ENCODE measurements at regions not wholly inside any gene's neighbourhood (a gene's known extent, or its start where the extent isn't known, plus 50 kb on each side); places are given as distances from the start of the nearest gene placed in this dataset.
A peak's percentile ranks its signal among the peaks of the same experiment; 100 is the strongest.

DNA sequence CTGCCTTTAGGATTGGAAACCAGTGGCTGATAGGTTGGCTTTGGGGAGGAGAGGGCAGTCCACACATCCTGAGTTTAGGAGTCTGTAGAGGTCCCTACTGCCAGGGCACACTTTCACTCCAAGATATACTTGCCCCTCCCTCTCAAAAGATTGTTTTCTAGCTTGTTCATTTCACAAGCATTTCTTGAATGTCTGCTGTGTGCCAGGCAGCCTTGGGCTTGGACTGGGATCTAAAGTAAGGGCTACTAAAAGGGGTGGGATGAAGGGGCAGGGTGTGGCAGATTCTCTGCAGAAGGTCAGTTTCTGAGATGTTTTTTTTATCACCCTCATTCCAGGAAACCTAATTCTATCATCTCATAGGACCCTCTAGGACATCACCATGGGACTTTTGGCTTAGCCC is 272.4 kb downstream of the SKAP2 start:
- H3K4me1 ChIP-seq, result peaks cover 0 to 9% (median 0%) of the 10 kb centered on the region in 9 donors
- DNase-seq (no peak), ATAC-seq (no peak)
- intact Hi-C loops (cut with DNase I), result no loop called here
- no peaks in the 10 kb centered on the region for H3K36me3 ChIP-seq
- H3K9me3 ChIP-seq, result no peaks in the 10 kb centered on the region
- no peak overlapping the region for H3K27ac ChIP-seq
- peaks cover 0 to 36% (median 5%) of the 10 kb centered on the region in 7 donors for H3K27me3 ChIP-seq
- H3K4me3 ChIP-seq, result no peak overlapping the region
- TF ChIP-seq, protein P1, sequence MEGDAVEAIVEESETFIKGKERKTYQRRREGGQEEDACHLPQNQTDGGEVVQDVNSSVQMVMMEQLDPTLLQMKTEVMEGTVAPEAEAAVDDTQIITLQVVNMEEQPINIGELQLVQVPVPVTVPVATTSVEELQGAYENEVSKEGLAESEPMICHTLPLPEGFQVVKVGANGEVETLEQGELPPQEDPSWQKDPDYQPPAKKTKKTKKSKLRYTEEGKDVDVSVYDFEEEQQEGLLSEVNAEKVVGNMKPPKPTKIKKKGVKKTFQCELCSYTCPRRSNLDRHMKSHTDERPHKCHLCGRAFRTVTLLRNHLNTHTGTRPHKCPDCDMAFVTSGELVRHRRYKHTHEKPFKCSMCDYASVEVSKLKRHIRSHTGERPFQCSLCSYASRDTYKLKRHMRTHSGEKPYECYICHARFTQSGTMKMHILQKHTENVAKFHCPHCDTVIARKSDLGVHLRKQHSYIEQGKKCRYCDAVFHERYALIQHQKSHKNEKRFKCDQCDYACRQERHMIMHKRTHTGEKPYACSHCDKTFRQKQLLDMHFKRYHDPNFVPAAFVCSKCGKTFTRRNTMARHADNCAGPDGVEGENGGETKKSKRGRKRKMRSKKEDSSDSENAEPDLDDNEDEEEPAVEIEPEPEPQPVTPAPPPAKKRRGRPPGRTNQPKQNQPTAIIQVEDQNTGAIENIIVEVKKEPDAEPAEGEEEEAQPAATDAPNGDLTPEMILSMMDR (IDR thresholded peaks at IDR 0.05), result no peak

DNA sequence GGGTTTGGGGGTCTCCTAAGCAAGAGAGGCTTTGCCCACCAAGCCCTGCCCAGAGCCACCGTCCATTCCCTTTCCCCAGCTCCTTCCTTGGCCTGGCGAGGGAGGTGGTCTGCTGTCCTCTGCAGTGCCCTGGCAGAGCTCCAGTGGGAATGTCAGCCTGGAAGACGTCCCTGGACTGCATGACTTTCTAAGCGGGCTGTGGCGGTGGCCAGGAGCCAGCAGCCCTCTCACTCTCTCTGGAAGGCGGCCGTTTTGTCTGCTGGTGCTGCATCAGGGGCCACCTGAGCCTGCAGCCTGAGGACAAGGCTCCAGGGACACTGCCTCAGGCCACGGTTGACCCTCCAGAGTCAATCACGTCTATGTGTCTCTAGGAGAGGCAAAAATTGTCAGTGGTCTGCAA is 271.0 kb downstream of the SKAP2 start:
- no peaks in the 10 kb centered on the region for H3K36me3 ChIP-seq
- ATAC-seq (peak in 6 of 8 donors; percentile 28 to 65 (median 58)), DNase-seq (peak; percentile 27 to 37)
- H3K4me3 ChIP-seq, result no peak overlapping the region
- H3K27me3 ChIP-seq, result peaks cover 0 to 33% (median under 1%) of the 10 kb centered on the region in 7 donors
- WGBS, 2 donors, result 16 to 22% methylated on average over 9 of the region's 9 CpGs
- peaks cover 0 to 9% (median 0%) of the 10 kb centered on the region in 9 donors for H3K4me1 ChIP-seq
- no peak overlapping the region for H3K27ac ChIP-seq
- H3K9me3 ChIP-seq, result no peaks in the 10 kb centered on the region
- intact Hi-C loops (cut with DNase I), result no loop called here
- TF ChIP-seq, protein P1 (IDR thresholded peaks at IDR 0.05), result no peak

DNA sequence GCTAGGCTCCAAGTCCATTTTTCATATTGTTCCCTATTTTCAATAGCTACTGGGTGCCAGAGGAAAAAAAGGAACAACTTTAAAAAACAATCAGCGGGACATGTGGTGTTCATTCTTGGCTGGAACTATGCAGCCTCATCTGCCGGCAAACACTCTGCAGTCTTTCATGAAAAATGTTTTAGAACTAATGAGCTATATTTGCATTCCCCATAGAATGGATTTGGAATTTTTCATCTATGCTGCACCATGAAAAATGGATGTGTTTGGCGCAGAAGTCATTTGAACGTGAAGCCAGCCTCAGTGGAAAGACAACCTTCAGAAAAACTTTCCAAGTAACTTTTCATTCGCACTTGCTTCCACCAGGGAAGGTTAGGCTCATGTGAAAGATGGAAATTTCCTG is 270.5 kb downstream of the SKAP2 start:
- WGBS, 2 donors, result 68 to 76% methylated on average over 5 of the region's 5 CpGs
- TF ChIP-seq, protein P1 (IDR thresholded peaks at IDR 0.05), result no peak
- ATAC-seq, result no peak
- intact Hi-C loops (cut with DNase I), result no loop called here
- Histone ChIP-seq H3K4me1 (peaks cover 0 to 9% (median 0%) of the 10 kb centered on the region in 9 donors), H3K27me3 (peaks cover 0 to 28% (median 5%) of the 10 kb centered on the region in 7 donors), H3K4me3 (no peak overlapping the region), H3K36me3 (no peaks in the 10 kb centered on the region), H3K9me3 (no peaks in the 10 kb centered on the region), H3K27ac (no peak overlapping the region)
- DNase-seq, result no peak

DNA sequence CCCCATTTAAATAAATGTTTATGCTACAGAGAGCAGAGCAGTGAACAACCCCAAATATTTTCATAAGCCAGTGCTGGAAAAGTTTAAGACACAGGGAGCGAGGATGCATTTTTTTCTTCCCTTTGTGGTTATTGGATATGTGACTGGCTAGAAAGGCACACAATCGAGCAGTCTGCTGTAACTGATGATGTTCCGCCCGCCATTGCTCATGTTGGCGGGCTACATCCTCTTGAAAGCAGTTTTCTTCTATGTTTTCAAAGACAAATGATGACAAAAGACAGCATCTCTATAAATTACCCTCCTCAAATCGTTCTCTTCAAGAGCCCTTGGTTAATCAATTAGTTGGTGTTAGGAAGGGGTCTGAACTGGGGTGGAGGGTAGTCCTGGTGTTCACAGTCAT is 269.8 kb downstream of the SKAP2 start:
- WGBS, 2 donors, result 77 to 84% methylated on average over 6 of the region's 6 CpGs
- Histone ChIP-seq H3K36me3 (no peaks in the 10 kb centered on the region), H3K4me1 (peaks cover 0 to 9% (median 0%) of the 10 kb centered on the region in 9 donors), H3K9me3 (no peaks in the 10 kb centered on the region), H3K4me3 (no peak overlapping the region), H3K27me3 (peaks cover 0 to 28% (median 5%) of the 10 kb centered on the region in 7 donors), H3K27ac (no peak overlapping the region)
- ATAC-seq, result no peak
- no peak for DNase-seq
- intact Hi-C loops (cut with DNase I), result no loop called here
- TF ChIP-seq, protein P1 (IDR thresholded peaks at IDR 0.05), result no peak

All from heart right ventricle (tissue), 16 donors.